IMR-90 (cell line): ENCODE measurements at regions not wholly inside any gene's neighbourhood (a gene's known extent, or its start where the extent isn't known, plus 50 kb on each side); places are given as distances from the start of the nearest gene placed in this dataset.

Experiments used
- ATAC-seq: fragments of 200-7000 bp; cut with Tn5 transposase; 2 replicates; pipeline ENCODE4 v1.9.1; 2020; ENCODE audit warnings: low read depth, mild to moderate bottlenecking, moderate library complexity
- BruUV-seq: library from RNA; stranded (reverse); fragments of 400-500 nt; replicated peaks from 2 replicates; lab custom pipeline; 2021; lab: Mats Ljungman, UMichigan
- CTCF ChIA-PET: fragments of 300-600 bp; formaldehyde crosslinking; extraction: SDS; loops from one replicate; lab custom pipeline; 2021; ENCODE audit warnings: antibody characterized with exemption; lab: Yijun Ruan, JAX
- POLR2A ChIA-PET: fragments of 300-600 bp; sonication (Branson Sonifier 250); formaldehyde crosslinking; loops from one replicate; lab custom pipeline; 2022; ENCODE audit warnings: antibody characterized with exemption; ENCODE audit not compliant: unreplicated experiment; lab: Charles Lee
- DNase-seq: peaks from one replicate; pipeline ENCODE4 v3.0.0; 2013
- H2AFZ ChIP-seq: replicated peaks from 2 replicates; pipeline ENCODE3; 2013; ENCODE audit warnings: low read length, mild to moderate bottlenecking; ENCODE audit not compliant: poor library complexity
- H2AK5ac ChIP-seq: 2 replicates; pipeline ENCODE4 v1.6.1; 2013; ENCODE audit warnings: low read depth, low read length, inconsistent platforms
- H2AK9ac ChIP-seq: replicated peaks from 2 replicates; pipeline ENCODE3; 2013; ENCODE audit warnings: mild to moderate bottlenecking, low read depth, low read length, moderate library complexity; ENCODE audit not compliant: poor library complexity
- H2BK120ac ChIP-seq: 2 replicates; pipeline ENCODE4 v1.6.1; 2013; ENCODE audit warnings: low read depth, low read length, inconsistent platforms
- H2BK15ac ChIP-seq: 3 replicates; pipeline ENCODE4 v1.6.1; 2013; ENCODE audit warnings: low read depth, low read length, inconsistent platforms
- H2BK20ac ChIP-seq: 2 replicates; pipeline ENCODE4 v1.6.1; 2013; ENCODE audit warnings: low read depth, mild to moderate bottlenecking, inconsistent platforms, low read length, moderate library complexity
- H2BK5ac ChIP-seq: 2 replicates; pipeline ENCODE4 v1.6.1; 2013; ENCODE audit warnings: mild to moderate bottlenecking, low read depth, low read length, inconsistent platforms; ENCODE audit not compliant: poor library complexity, severe bottlenecking
- H3K14ac ChIP-seq: replicated peaks from 2 replicates; pipeline ENCODE4 v1.6.1; 2013; ENCODE audit warnings: low read depth, low read length, inconsistent platforms
- H3K18ac ChIP-seq: 2 replicates; pipeline ENCODE4 v1.6.1; 2013; ENCODE audit warnings: low read depth, low read length, control low read depth
- H3K23ac ChIP-seq: 2 replicates; pipeline ENCODE4 v1.6.1; 2013; ENCODE audit warnings: low read depth, low read length, inconsistent platforms
- H3K27ac ChIP-seq: 2 replicates; pipeline ENCODE4 v1.5.1; 2013; ENCODE audit warnings: mild to moderate bottlenecking, control low read depth, low read length; ENCODE audit not compliant: insufficient read depth
- H3K27me3 ChIP-seq: 2 replicates; pipeline ENCODE4 v1.6.1; 2013; ENCODE audit warnings: low read length; ENCODE audit not compliant: control insufficient read depth, insufficient read depth
- H3K36me3 ChIP-seq: 2 replicates; pipeline ENCODE4 v1.6.1; 2013; ENCODE audit warnings: low read length, mixed read lengths; ENCODE audit not compliant: control insufficient read depth, insufficient read depth
- H3K4ac ChIP-seq: 2 replicates; pipeline ENCODE4 v1.6.1; 2013; ENCODE audit warnings: low read depth, low read length, inconsistent platforms
- H3K4me1 ChIP-seq: 2 replicates; pipeline ENCODE4 v1.6.1; 2013; ENCODE audit warnings: low read length, mixed read lengths; ENCODE audit not compliant: control insufficient read depth, insufficient read depth
- H3K4me2 ChIP-seq: 2 replicates; pipeline ENCODE4 v1.6.1; 2013; ENCODE audit warnings: low read depth, mild to moderate bottlenecking, control low read depth, low read length, moderate library complexity
- H3K4me3 ChIP-seq: 2 replicates; pipeline ENCODE4 v1.5.1; 2013; ENCODE audit warnings: low read depth, mild to moderate bottlenecking, control low read depth, low read length, moderate library complexity; ENCODE audit not compliant: insufficient read depth
- H3K56ac ChIP-seq: 2 replicates; pipeline ENCODE4 v1.6.1; 2013; ENCODE audit warnings: low read length, inconsistent platforms; ENCODE audit not compliant: insufficient read depth; ENCODE audit errors: extremely low read depth
- H3K79me1 ChIP-seq, 2 experiments: 2 replicates each; pipeline ENCODE4 v1.6.1; 2013; ENCODE audit warnings: low read length in 2 of 2, inconsistent platforms in 1 of 2, low read depth in 1 of 2
- H3K9ac ChIP-seq: 2 replicates; pipeline ENCODE4 v1.6.1; 2013; ENCODE audit warnings: low read depth, low read length, control low read depth
- H3K9me1 ChIP-seq: 2 replicates; pipeline ENCODE4 v1.6.1; 2013; ENCODE audit warnings: low read length, inconsistent platforms; ENCODE audit not compliant: insufficient read depth
- H3K9me3 ChIP-seq: 2 replicates; pipeline ENCODE4 v1.6.1; 2013; ENCODE audit warnings: low read length; ENCODE audit not compliant: control insufficient read depth, insufficient read depth
- H4K20me1 ChIP-seq: 2 replicates; pipeline ENCODE4 v1.6.1; 2013; ENCODE audit warnings: low read length, inconsistent platforms; ENCODE audit not compliant: insufficient read depth
- H4K5ac ChIP-seq: 2 replicates; pipeline ENCODE4 v1.6.1; 2013; ENCODE audit warnings: mild to moderate bottlenecking, low read depth, low read length, control low read depth
- H4K8ac ChIP-seq, 2 experiments: 2 replicates each; pipeline ENCODE4 v1.6.1; 2013; ENCODE audit warnings: low read depth in 2 of 2, low read length in 2 of 2, control low read depth in 1 of 2, inconsistent platforms in 1 of 2
- H4K91ac ChIP-seq: 2 replicates; pipeline ENCODE4 v1.6.1; 2013; ENCODE audit warnings: low read depth, low read length, inconsistent platforms; ENCODE audit not compliant: insufficient read depth
- CEBPB ChIP-seq: IDR thresholded peaks from 2 replicates; pipeline ENCODE4 v1.6.1; 2012; ENCODE audit warnings: low read depth, low read length, improper control_type of control experiment
- MAZ ChIP-seq: IDR thresholded peaks from 2 replicates; pipeline ENCODE4 v1.6.1; 2012; ENCODE audit warnings: low read depth, mild to moderate bottlenecking, low read length, improper control_type of control experiment, moderate library complexity, borderline replicate concordance
- MXI1 ChIP-seq: IDR thresholded peaks from 2 replicates; pipeline ENCODE4 v1.6.1; 2012; ENCODE audit warnings: low read depth, mild to moderate bottlenecking, low read length, moderate library complexity, borderline replicate concordance
- RAD21 ChIP-seq: IDR thresholded peaks from 2 replicates; pipeline ENCODE4 v1.6.1; 2012; ENCODE audit warnings: low read length, improper control_type of control experiment
- RFX5 ChIP-seq: IDR thresholded peaks from 2 replicates; pipeline ENCODE4 v1.8.0; 2012; ENCODE audit warnings: low read depth, mild to moderate bottlenecking, low read length, moderate library complexity
- SMC3 ChIP-seq: fragments of 150-350 bp; IDR thresholded peaks from 2 replicates; pipeline ENCODE4 v1.6.1; 2016; ENCODE audit warnings: low read depth, mild to moderate bottlenecking, antibody characterized with exemption, low read length, moderate library complexity
- WGBS, 2 experiments: methylation state at CpG; one replicate each; pipeline versions ENCODE4 v1.1.5 to v1.1.7; 2013; ENCODE audit warnings: missing lambda C conversion rate in 2 of 2; ENCODE audit not compliant: insufficient read length in 1 of 2; ENCODE audit errors: extremely low coverage in 2 of 2; 5-methylcytosine and 5-hydroxymethylcytosine counted together
- dilution Hi-C: fragments of 300-500 bp; cut with HindIII; formaldehyde crosslinking; loops from one replicate; pipeline ENCODE4 v1.14.3; 2018; ENCODE audit warnings: low sequenced_read_pairs; ENCODE audit not compliant: unreplicated experiment
- in situ Hi-C: fragments of 300-500 bp; cut with MboI; formaldehyde crosslinking; loops from 3 replicates; pipeline ENCODE4 v1.14.3; 2019; ENCODE audit warnings: low sequenced_read_pairs, inconsistent platforms, mixed read lengths
- intact Hi-C: fragments of 100-400 bp; cut with micrococcal nuclease; formaldehyde crosslinking; loops from 2 replicates; pipeline ENCODE4 v1.10.0; 2022
- TF ChIP-seq, protein P1 (sequence below): fragments of 150-350 bp; IDR thresholded peaks from 2 replicates; pipeline ENCODE4 v1.6.1; 2016; ENCODE audit warnings: low read depth, mild to moderate bottlenecking, low read length, moderate library complexity, borderline replicate concordance

DNA sequence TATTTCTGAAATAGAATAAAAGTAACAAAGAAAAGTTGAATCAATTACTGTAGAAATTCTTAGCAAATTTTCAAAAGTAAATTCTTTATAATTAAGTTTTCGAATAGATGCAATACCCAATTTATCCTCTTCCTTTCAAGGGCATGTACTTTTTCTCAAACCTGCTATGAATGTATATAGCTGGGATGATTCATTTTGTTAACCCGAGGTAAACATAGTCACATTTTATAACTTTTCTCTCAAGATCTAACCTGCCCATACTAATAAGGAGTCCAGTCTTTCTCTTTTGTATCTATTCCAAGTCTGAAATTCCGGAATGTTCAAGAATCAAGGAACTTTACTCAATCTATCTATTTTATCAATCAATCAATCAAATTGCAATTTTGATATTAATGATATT lies 1072.9 kb downstream of the REEP3 start:
- Histone ChIP-seq H2BK15ac (no peak overlapping the region), H4K20me1 (no peaks in the 10 kb centered on the region), H2AK9ac (no peak overlapping the region), H3K18ac (no peak overlapping the region), H3K4me2 (no peak overlapping the region), H4K91ac (no peak overlapping the region), H3K4me1 (no peaks in the 10 kb centered on the region), H3K79me1 (no peaks in the 10 kb centered on the region), H3K9me1 (no peaks in the 10 kb centered on the region), H3K14ac (no peak overlapping the region), H3K9me3 (no peaks in the 10 kb centered on the region; the same call in 1 of the 2 replicates), H3K9ac (no peak overlapping the region), H3K4ac (no peak overlapping the region), H2BK120ac (no peak overlapping the region), H2AK5ac (no peak overlapping the region), H3K27me3 (no peaks in the 10 kb centered on the region), H3K23ac (no peak overlapping the region), H4K5ac (no peak overlapping the region), H3K36me3 (no peaks in the 10 kb centered on the region), H3K56ac (no peak overlapping the region), H2AFZ (no peak overlapping the region), H3K27ac (no peak overlapping the region), H4K8ac (no peak overlapping the region), H2BK20ac (no peak overlapping the region), H3K4me3 (no peak overlapping the region), H2BK5ac (no peak overlapping the region)
- intact Hi-C loops (no loop called here), dilution Hi-C loops (no loop called here), in situ Hi-C loops (no loop called here)
- ChIA-PET POLR2A (no interaction called here), CTCF (no interaction called here)
- TF ChIP-seq SMC3 (no peak), MXI1 (no peak), CEBPB (no peak), MAZ (no peak), RAD21 (no peak), RFX5 (no peak)
- TF ChIP-seq, protein P1, sequence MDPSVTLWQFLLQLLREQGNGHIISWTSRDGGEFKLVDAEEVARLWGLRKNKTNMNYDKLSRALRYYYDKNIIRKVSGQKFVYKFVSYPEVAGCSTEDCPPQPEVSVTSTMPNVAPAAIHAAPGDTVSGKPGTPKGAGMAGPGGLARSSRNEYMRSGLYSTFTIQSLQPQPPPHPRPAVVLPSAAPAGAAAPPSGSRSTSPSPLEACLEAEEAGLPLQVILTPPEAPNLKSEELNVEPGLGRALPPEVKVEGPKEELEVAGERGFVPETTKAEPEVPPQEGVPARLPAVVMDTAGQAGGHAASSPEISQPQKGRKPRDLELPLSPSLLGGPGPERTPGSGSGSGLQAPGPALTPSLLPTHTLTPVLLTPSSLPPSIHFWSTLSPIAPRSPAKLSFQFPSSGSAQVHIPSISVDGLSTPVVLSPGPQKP: no peak
- no peak for DNase-seq
- no TSS peak for BruUV-seq
- ATAC-seq: no peak
- WGBS, 2 experiments: no CpG with 5 or more reads among the region's 3 CpGs
